AG09309 (cell line): ENCODE measurements at regions not wholly inside any gene's neighbourhood (a gene's known extent, or its start where the extent isn't known, plus 50 kb on each side); places are given as distances from the start of the nearest gene placed in this dataset.

Experiments used
- DNase-seq: peaks from one replicate; pipeline ENCODE4 v3.0.0-alpha.2; 2010; ENCODE audit warnings: low read depth
- H3K4me3 ChIP-seq: 2 replicates; pipeline ENCODE4 v1.5.1; 2011; ENCODE audit warnings: mild to moderate bottlenecking, low read depth, low read length, moderate library complexity; ENCODE audit not compliant: control insufficient read depth
- TF ChIP-seq, protein P1 (sequence below): IDR thresholded peaks from 2 replicates; pipeline ENCODE4 v1.5.1; 2011; ENCODE audit warnings: mild to moderate bottlenecking, low read depth, low read length, inconsistent platforms; ENCODE audit not compliant: insufficient read depth, control insufficient read depth; ENCODE audit errors: missing control alignments

DNA sequence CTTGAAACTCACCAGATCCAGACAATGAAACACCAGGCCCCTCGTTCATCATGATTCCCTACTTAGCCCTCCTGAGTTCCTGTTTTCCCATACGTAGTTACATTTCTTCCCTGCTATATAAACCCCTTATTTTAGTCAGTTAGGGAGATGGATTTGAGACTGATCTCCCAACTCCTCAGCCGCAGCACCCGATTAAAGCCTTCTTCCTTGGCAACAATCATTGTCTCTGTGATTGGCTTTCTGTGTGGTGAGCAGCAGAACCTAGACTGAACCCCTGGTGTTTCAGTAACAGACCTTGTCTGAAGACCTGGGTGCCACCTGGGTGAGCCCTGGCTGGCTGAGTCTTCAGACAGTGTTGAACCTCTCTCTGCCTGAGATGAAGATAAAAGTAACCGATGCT, 118.0 kb downstream of the OAT start:
- no peak for DNase-seq
- no peak overlapping the region for H3K4me3 ChIP-seq
- TF ChIP-seq, protein P1, sequence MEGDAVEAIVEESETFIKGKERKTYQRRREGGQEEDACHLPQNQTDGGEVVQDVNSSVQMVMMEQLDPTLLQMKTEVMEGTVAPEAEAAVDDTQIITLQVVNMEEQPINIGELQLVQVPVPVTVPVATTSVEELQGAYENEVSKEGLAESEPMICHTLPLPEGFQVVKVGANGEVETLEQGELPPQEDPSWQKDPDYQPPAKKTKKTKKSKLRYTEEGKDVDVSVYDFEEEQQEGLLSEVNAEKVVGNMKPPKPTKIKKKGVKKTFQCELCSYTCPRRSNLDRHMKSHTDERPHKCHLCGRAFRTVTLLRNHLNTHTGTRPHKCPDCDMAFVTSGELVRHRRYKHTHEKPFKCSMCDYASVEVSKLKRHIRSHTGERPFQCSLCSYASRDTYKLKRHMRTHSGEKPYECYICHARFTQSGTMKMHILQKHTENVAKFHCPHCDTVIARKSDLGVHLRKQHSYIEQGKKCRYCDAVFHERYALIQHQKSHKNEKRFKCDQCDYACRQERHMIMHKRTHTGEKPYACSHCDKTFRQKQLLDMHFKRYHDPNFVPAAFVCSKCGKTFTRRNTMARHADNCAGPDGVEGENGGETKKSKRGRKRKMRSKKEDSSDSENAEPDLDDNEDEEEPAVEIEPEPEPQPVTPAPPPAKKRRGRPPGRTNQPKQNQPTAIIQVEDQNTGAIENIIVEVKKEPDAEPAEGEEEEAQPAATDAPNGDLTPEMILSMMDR, result no peak

- no peak for DNase-seq
- H3K4me3 ChIP-seq, result no peak overlapping the region
- TF ChIP-seq, protein P1, result no peak
These were observed 118.5 kb downstream of the OAT start for GRCh38 chr10:124300224-124300623.

DNA sequence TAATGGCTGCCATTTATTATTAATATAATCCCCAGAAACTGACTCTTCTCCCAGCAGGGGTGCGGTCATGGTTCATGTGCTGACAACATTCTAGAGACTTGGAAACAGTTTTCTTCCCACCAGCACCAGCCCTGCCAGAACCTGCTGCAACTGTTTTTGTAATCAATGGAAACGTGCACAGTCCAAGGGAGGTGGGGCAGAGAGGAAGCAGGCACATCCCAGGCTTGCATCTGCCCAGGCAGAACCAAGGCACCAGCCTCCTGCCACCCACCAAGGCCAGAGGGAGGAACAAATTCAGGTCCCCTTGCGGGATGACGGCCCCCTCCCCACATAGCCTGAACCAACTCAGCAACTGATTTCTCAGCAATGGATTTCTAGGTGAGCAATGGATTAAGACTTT, 119.0 kb downstream of the OAT start:
- DNase-seq, result no peak
- no peak overlapping the region for H3K4me3 ChIP-seq
- TF ChIP-seq, protein P1, result no peak

DNA sequence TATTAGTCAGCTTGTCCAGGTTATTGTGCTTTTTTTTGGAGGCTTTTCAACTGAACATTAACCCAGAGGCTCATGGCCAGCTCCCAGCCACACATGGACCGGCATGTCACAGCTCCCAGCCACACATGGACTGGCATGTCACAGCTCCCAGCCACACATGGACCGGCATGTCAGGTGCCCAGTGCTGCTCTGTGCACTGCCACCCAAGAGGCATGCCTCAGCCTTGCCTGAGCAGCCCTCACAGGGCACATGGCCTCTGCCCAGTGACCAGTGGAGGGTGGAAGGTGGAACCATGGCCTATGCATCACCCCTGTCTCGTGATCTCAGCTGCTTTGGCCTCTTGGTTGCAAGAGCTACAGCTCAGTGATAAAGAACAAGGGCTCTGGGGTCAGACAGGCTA, 119.8 kb downstream of the OAT start:
- DNase-seq, result no peak
- H3K4me3 ChIP-seq, result no peak overlapping the region
- TF ChIP-seq, protein P1, result no peak

DNA sequence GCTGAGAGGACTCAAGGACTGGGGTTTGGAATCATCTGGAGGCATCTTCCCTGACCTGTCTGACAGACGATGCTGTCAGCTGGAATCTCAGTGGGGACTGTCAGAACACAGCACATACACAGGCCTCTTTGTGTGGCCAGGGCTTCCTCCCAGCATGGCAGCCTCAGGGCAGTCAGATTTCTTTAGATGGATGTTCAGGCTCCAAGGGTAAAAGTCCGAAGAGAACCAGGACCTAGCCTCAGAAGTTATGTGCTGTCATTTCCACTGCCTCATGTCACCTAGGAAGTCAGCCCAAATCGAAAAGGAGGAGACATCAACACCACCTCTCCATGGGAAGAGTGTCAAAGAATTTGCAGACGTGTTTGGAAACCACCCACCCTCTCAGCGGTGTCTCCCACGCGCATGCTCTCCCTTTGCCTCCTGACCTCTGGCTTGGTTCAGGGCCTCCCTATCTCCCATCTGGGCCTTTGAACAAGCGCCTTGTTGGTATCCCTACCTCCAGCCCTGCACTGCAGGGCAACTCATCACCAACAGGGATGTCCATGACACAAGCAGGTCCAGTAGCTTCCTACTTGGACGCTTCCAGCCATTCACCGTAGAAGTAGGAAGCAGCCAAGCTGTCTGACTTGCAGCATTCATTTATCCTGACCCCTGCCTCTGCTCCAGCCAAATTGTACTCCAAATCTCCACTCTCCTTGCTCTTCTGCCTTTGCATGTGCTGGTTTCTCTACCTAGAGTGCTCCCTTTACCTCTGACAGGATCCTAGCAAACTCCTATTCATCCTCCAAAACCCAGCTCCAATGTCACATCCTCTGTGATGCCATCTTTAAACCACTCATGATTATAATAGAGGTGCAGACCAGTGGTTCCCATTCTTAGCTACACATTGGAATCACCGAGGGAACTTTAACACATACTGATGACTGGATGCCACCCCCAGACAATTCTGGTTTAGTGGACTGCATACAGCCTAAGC, 121.6 kb downstream of the OAT start:
- DNase-seq, result no peak
- TF ChIP-seq, protein P1, result no peak
- no peak overlapping the region for H3K4me3 ChIP-seq

GRCh38 chr10:124296121-124296812, 122.5 kb downstream of the OAT start:
- TF ChIP-seq, protein P1, result peak; percentile 10

More at GRCh38 chr10:124296121-124296812, 122.5 kb downstream of the OAT start:
- peak; percentile 50 for DNase-seq
- H3K4me3 ChIP-seq, result no peak overlapping the region
